ENCODE measurements at regions not wholly inside any gene's neighbourhood (a gene's known extent, or its start where the extent isn't known, plus 50 kb on each side); places are given as distances from the start of the nearest gene placed in this dataset.

DNA sequence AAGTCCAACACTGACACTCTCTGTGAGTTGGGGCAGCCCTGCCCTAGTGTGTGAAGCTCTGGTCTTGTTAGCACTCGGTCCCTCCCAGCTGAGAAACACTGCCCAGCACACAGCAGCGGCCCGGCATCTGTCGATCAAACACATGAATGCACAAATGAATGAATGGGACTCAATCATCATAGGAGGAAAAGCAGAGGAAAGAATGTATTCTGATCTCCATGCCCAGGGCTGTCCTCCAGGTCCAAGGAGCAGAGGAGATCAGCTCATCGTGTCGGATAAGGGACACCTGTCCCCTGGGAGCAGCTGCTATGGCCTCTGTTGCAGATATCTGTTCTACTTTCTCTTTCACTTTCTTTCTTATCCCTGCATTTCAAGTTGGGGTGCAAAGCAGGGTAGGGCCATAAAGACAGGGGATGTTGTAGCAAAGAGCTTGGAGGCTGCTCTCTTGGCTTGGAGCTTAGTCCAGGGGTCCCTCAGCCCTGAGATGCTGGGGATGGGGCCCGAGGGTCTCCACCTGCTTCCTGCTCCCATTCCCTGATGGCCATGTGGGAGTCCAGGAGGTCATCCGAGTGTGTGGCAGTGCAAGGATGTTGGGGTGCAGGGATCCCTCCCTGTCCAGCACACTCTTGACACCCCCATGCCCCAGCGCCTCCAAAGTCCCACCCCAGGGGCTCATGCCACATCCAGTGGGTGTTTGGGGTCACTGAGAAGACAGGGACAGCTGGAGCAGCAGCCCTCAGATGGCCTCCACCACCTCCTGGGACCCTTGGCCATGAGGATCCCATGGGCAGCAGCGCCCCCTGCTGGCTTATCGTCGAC is 88.2 kb downstream of the IRF8 start:
- no peak for TF ChIP-seq POLR2A (IDR thresholded peaks at IDR 0.05)
- TF ChIP-seq, protein P1, sequence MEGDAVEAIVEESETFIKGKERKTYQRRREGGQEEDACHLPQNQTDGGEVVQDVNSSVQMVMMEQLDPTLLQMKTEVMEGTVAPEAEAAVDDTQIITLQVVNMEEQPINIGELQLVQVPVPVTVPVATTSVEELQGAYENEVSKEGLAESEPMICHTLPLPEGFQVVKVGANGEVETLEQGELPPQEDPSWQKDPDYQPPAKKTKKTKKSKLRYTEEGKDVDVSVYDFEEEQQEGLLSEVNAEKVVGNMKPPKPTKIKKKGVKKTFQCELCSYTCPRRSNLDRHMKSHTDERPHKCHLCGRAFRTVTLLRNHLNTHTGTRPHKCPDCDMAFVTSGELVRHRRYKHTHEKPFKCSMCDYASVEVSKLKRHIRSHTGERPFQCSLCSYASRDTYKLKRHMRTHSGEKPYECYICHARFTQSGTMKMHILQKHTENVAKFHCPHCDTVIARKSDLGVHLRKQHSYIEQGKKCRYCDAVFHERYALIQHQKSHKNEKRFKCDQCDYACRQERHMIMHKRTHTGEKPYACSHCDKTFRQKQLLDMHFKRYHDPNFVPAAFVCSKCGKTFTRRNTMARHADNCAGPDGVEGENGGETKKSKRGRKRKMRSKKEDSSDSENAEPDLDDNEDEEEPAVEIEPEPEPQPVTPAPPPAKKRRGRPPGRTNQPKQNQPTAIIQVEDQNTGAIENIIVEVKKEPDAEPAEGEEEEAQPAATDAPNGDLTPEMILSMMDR (IDR thresholded peaks at IDR 0.05) = peak in 2 of 3 experiments; percentile 19 to 58
- H3K4me3 ChIP-seq = no peak overlapping the region
- no peaks in the 10 kb centered on the region for H3K27me3 ChIP-seq
- intact Hi-C loops (cut with DNase I; ENCODE audit: low total_unique reads) = loop anchor here (10.0 kb wide), 1 partner anchor 162 kb away; no protein-coding TSS in a partner anchor
- DNase-seq = peak; percentile 19
- H3K36me3 ChIP-seq (ENCODE audit: low read depth, missing control alignments) = no peaks in the 10 kb centered on the region
- no peak overlapping the region for H3K27ac ChIP-seq
- H3K9me3 ChIP-seq = no peaks in the 10 kb centered on the region
- H3K4me1 ChIP-seq = no peaks in the 10 kb centered on the region
- 60 to 68% methylated on average over 12 of the region's 12 CpGs for WGBS, 2 donors

DNA sequence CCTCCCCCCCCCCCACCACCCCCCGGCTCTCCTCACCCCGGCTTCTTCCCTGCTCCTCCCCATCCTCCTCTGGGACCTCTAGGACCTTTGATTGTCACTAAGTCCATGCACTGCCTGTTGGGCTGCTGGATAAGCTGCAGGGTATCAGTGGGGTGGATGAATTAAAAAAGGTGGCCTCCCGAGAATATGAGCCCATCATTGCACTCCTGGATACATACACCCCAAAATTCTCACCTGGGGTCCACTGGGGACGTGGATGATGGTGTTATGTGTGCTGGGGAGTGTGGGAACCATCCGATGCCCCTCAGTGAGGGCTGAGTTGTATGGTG is 88.8 kb downstream of the IRF8 start:
- no peaks in the 10 kb centered on the region for H3K36me3 ChIP-seq (ENCODE audit: low read depth, missing control alignments)
- intact Hi-C loops (cut with DNase I; ENCODE audit: low total_unique reads) = loop anchor here (10.0 kb wide), 1 partner anchor 163 kb away; no protein-coding TSS in a partner anchor
- H3K9me3 ChIP-seq = no peaks in the 10 kb centered on the region
- TF ChIP-seq POLR2A (IDR thresholded peaks at IDR 0.05) = no peak
- TF ChIP-seq, protein P1 (IDR thresholded peaks at IDR 0.05) = no peak
- no peak overlapping the region for H3K27ac ChIP-seq
- 55 to 59% methylated on average over 5 of the region's 5 CpGs for WGBS, 2 donors
- no peak for DNase-seq
- H3K4me3 ChIP-seq = no peak overlapping the region
- H3K27me3 ChIP-seq = no peaks in the 10 kb centered on the region
- H3K4me1 ChIP-seq = no peaks in the 10 kb centered on the region

DNA sequence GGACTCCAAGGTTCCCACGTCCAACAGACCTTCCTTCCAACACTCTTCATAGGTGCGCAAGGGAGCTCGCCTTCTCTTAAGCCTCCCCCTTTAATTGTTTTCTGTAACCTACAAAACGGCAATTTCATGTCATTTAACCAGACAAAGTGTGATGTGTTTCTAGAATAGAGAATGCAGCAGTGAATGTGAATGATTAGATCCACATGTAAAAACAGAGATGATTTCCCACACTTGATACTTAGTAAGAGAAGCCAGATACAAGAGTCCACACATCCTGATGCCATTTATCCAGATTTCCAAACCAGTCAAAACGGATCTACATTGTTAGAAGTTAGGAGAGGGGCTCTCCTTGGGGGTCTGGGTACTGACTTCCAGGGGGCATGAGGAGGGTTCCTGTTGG is 89.3 kb downstream of the IRF8 start:
- intact Hi-C loops (cut with DNase I; ENCODE audit: low total_unique reads) = loop anchor here (10.0 kb wide), 1 partner anchor 164 kb away; no protein-coding TSS in a partner anchor
- no peak overlapping the region for H3K4me3 ChIP-seq
- H3K9me3 ChIP-seq = no peaks in the 10 kb centered on the region
- H3K4me1 ChIP-seq = no peaks in the 10 kb centered on the region
- TF ChIP-seq, protein P1 (IDR thresholded peaks at IDR 0.05) = no peak
- TF ChIP-seq POLR2A (IDR thresholded peaks at IDR 0.05) = no peak
- H3K36me3 ChIP-seq (ENCODE audit: low read depth, missing control alignments) = no peaks in the 10 kb centered on the region
- no peaks in the 10 kb centered on the region for H3K27me3 ChIP-seq
- 88% methylated on average over 5 of the region's 5 CpGs for WGBS, 2 donors
- no peak overlapping the region for H3K27ac ChIP-seq
- DNase-seq = no peak

DNA sequence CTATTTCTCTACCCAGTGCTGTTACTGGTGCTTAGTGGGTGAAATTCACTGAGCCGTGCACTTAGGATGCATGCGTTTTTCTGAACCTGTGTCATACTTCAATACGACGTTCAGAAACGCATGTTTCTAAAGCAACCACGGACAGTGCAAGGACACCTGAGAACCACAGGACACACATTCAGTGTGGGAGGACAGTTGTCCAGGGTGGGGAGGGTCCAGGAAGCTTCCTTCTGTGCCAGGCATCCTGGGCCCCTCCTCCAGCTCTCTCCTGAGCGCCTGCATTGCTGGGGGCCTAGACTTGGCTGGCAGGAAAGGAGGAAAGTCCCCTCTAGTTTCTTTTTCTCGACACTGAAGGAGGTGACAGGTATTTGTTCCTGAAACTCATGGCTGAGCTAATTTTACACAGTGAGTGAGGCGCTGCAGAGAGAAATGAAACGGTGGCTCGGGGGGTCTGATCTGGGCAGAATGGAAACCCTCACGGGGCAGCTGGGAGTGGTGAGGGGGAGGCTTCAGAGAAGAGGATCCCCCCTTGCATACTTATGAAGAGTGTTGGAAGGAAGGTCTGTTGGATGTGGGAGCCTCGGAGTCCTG is 89.9 kb downstream of the IRF8 start:
- Histone ChIP-seq H3K4me1 (no peaks in the 10 kb centered on the region), H3K9me3 (no peaks in the 10 kb centered on the region), H3K36me3 (ENCODE audit: low read depth, missing control alignments) (no peaks in the 10 kb centered on the region), H3K4me3 (no peak overlapping the region), H3K27me3 (no peaks in the 10 kb centered on the region), H3K27ac (no peak overlapping the region)
- 60 to 67% methylated on average over 13 of the region's 13 CpGs for WGBS, 2 donors
- no peak for TF ChIP-seq POLR2A (IDR thresholded peaks at IDR 0.05)
- TF ChIP-seq, protein P1 (IDR thresholded peaks at IDR 0.05) = no peak
- intact Hi-C loops (cut with DNase I; ENCODE audit: low total_unique reads) = loop anchor here (10.0 kb wide), 1 partner anchor 164 kb away; no protein-coding TSS in a partner anchor
- DNase-seq = no peak

All from testis (tissue), 2 donors.